CD14-positive monocyte (primary cell): ENCODE measurements at regions not wholly inside any gene's neighbourhood (a gene's known extent, or its start where the extent isn't known, plus 50 kb on each side); places are given as distances from the start of the nearest gene placed in this dataset.

ENCODE experiments used
- DNase-seq, 3 donors: peaks; one replicate each; pipeline ENCODE4 v3.0.0-alpha.2; 2011 to 2022
- H2AFZ ChIP-seq: 2 replicates; pipeline ENCODE4 v1.6.0; 2012; ENCODE audit warnings: mild to moderate bottlenecking, low read depth, low read length, inconsistent platforms; ENCODE audit not compliant: insufficient read depth, poor library complexity, severe bottlenecking
- H3K27ac ChIP-seq, 2 donors: 1 replicate in 1 of 2; 2 replicates in 1 of 2; pipeline ENCODE4 v1.5.1; 2012 to 2013; ENCODE audit warnings: low read length in 2 of 2, control low read depth in 1 of 2, inconsistent platforms in 1 of 2, low read depth in 1 of 2, mild to moderate bottlenecking in 1 of 2
- H3K27me3 ChIP-seq, 2 donors: one replicate each; pipeline versions ENCODE4 v1.6.0 to v1.6.1; 2011 to 2013; ENCODE audit warnings: low read length in 2 of 2; ENCODE audit not compliant: control insufficient read depth in 2 of 2, insufficient read depth in 2 of 2
- H3K36me3 ChIP-seq, 2 donors: replicated peaks in 1 of 2; 1 replicate in 1 of 2; 2 replicates in 1 of 2; pipeline versions ENCODE4 v1.5.1 to v1.6.1; 2012 to 2013; ENCODE audit warnings: low read length in 2 of 2, control low read depth in 1 of 2, inconsistent platforms in 1 of 2, mild to moderate bottlenecking in 1 of 2; ENCODE audit not compliant: insufficient read depth in 2 of 2, control insufficient read depth in 1 of 2
- H3K4me1 ChIP-seq, 2 donors: 1 replicate in 1 of 2; 2 replicates in 1 of 2; pipeline versions ENCODE4 v1.5.1 to v1.6.1; 2012 to 2013; ENCODE audit warnings: low read length in 2 of 2, control low read depth in 1 of 2, inconsistent platforms in 1 of 2, mild to moderate bottlenecking in 1 of 2, moderate library complexity in 1 of 2; ENCODE audit not compliant: insufficient read depth in 2 of 2, control insufficient read depth in 1 of 2
- H3K4me2 ChIP-seq: replicated peaks from 2 replicates; pipeline ENCODE3; 2012; ENCODE audit warnings: low read length, moderate library complexity, mild to moderate bottlenecking; ENCODE audit not compliant: poor library complexity, severe bottlenecking; ENCODE audit errors: extremely low read depth
- H3K4me3 ChIP-seq, 3 experiments: fragments of 200-600 bp in 1 of 3; sonication (generic) in 1 of 3; replicated peaks in 1 of 3; 1 replicate in 2 of 3; 2 replicates in 1 of 3; pipeline ENCODE4 v1.5.1; 2011 to 2013; ENCODE audit warnings: low read length in 3 of 3, mild to moderate bottlenecking in 3 of 3, control low read depth in 2 of 3, low read depth in 2 of 3, inconsistent platforms in 1 of 3, moderate library complexity in 1 of 3
- H3K79me2 ChIP-seq: 2 replicates; pipeline ENCODE4 v1.6.0; 2012; ENCODE audit warnings: mild to moderate bottlenecking, control low read depth, inconsistent platforms, low read length, moderate library complexity; ENCODE audit not compliant: insufficient read depth
- H3K9ac ChIP-seq: 2 replicates; pipeline ENCODE4 v1.6.0; 2017; ENCODE audit warnings: low read length, mild to moderate bottlenecking; ENCODE audit not compliant: insufficient read depth, poor library complexity, severe bottlenecking
- H3K9me3 ChIP-seq, 2 donors: replicated peaks in 1 of 2; 1 replicate in 1 of 2; 2 replicates in 1 of 2; pipeline versions ENCODE4 v1.5.1 to v1.6.1; 2012 to 2013; ENCODE audit warnings: low read length in 2 of 2, control low read depth in 1 of 2; ENCODE audit not compliant: control insufficient read depth in 1 of 2, insufficient read depth in 1 of 2
- H4K20me1 ChIP-seq: 2 replicates; pipeline ENCODE4 v1.6.0; 2012; ENCODE audit warnings: mild to moderate bottlenecking, low read length, control low read depth, moderate library complexity; ENCODE audit not compliant: insufficient read depth
- H3K27ac Mint-ChIP-seq, 7 donors: one replicate each; pipeline ENCODE4 v1.8.0; 2020; ENCODE audit warnings: mild to moderate bottlenecking in 7 of 7, mixed read lengths in 7 of 7, moderate library complexity in 6 of 7, inconsistent platforms in 2 of 7
- H3K27me3 Mint-ChIP-seq, 3 donors: one replicate each; pipeline ENCODE4 v1.8.0; 2021 to 2022; ENCODE audit warnings: low read depth in 3 of 3, mild to moderate bottlenecking in 3 of 3, mixed read lengths in 3 of 3, moderate library complexity in 3 of 3, inconsistent platforms in 1 of 3
- H3K36me3 Mint-ChIP-seq, 2 donors: one replicate each; pipeline ENCODE4 v1.8.0; 2020; ENCODE audit warnings: mixed read lengths in 2 of 2, inconsistent platforms in 1 of 2, mild to moderate bottlenecking in 1 of 2
- H3K4me1 Mint-ChIP-seq: one replicate; pipeline ENCODE4 v1.8.0; 2020; ENCODE audit warnings: mild to moderate bottlenecking, mixed read lengths
- H3K4me3 Mint-ChIP-seq, 2 donors: one replicate each; pipeline ENCODE4 v1.8.0; 2020; ENCODE audit warnings: mild to moderate bottlenecking in 2 of 2, mixed read lengths in 2 of 2, moderate library complexity in 1 of 2
- H3K9me3 Mint-ChIP-seq, 7 donors: one replicate each; pipeline ENCODE4 v1.8.0; 2020 to 2022; ENCODE audit warnings: mixed read lengths in 7 of 7, mild to moderate bottlenecking in 6 of 7, moderate library complexity in 6 of 7, inconsistent platforms in 2 of 7
- CTCF ChIP-seq: fragments of 200-600 bp; IDR thresholded peaks from one replicate; pipeline ENCODE4 v1.8.0; 2022; ENCODE audit warnings: antibody characterized with exemption, mild to moderate bottlenecking
- WGBS: methylation state at CpG from one replicate; pipeline ENCODE4 v1.1.5; 2013; ENCODE audit warnings: missing lambda C conversion rate; ENCODE audit not compliant: insufficient coverage; 5-methylcytosine and 5-hydroxymethylcytosine counted together
- intact Hi-C, 2 donors: fragments of 100-400 bp; cut with micrococcal nuclease; formaldehyde crosslinking; loops; one replicate each; pipeline versions ENCODE4 v1.15.0 to v1.15.1; 2023

DNA sequence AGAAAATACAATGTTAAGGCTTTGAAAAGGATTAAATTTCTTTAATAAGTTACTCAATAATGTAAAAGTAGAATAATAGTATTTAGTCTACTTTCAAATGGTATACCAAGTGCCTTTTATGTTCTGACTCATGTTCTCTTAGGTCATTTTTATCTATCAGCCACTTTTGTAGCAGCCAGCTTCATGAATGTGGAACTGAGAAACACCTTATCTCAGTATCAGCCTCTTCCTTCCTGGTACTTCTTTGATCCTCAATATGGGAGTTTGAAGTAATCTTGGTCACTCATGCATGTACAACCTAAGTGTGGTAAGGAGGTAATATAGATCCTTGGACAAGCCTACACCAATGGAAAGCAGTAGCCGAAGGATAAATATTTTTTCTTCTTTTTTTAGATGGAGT is 180.4 kb upstream of the NRXN1 start:
- WGBS = no CpG with 5 or more reads among the region's 1 CpG
- no peak for TF ChIP-seq CTCF
- Histone ChIP-seq H3K4me3 (no peak overlapping the region), H3K27me3 (no peaks in the 10 kb centered on the region), H3K4me2 (no peak overlapping the region), H4K20me1 (no peaks in the 10 kb centered on the region), H3K9ac (no peak overlapping the region), H3K4me1 (no peaks in the 10 kb centered on the region), H3K9me3 (peaks cover 0 to 4% of the 10 kb centered on the region in 2 donors), H3K27ac (no peak overlapping the region), H2AFZ (no peak overlapping the region), H3K36me3 (no peaks in the 10 kb centered on the region), H3K79me2 (no peaks in the 10 kb centered on the region)
- H3K4me1 Mint-ChIP-seq = no peaks in the 10 kb centered on the region
- H3K27me3 Mint-ChIP-seq = no peaks in the 10 kb centered on the region
- H3K4me3 Mint-ChIP-seq = no peak overlapping the region
- peaks cover 0 to 9% (median 1%) of the 10 kb centered on the region in 7 donors for H3K9me3 Mint-ChIP-seq
- DNase-seq = no peak
- no peaks in the 10 kb centered on the region for H3K36me3 Mint-ChIP-seq
- no peak overlapping the region for H3K27ac Mint-ChIP-seq
- intact Hi-C loops = no loop called here

- H3K4me2 ChIP-seq = no peak overlapping the region
- intact Hi-C loops = no loop called here
- H2AFZ ChIP-seq = no peak overlapping the region
- no CpG with 5 or more reads among the region's 1 CpG for WGBS
- peaks cover 0 to 6% of the 10 kb centered on the region in 2 donors for H3K9me3 ChIP-seq
- no peaks in the 10 kb centered on the region for H3K4me1 ChIP-seq
- Mint-ChIP-seq H3K27ac (no peak overlapping the region), H3K9me3 (peaks cover 0 to 7% (median 3%) of the 10 kb centered on the region in 7 donors), H3K36me3 (no peaks in the 10 kb centered on the region), H3K27me3 (no peaks in the 10 kb centered on the region), H3K4me1 (no peaks in the 10 kb centered on the region), H3K4me3 (no peak overlapping the region)
- no peaks in the 10 kb centered on the region for H3K79me2 ChIP-seq
- no peak overlapping the region for H3K9ac ChIP-seq
- H3K36me3 ChIP-seq = no peaks in the 10 kb centered on the region
- no peak overlapping the region for H3K27ac ChIP-seq
- no peak overlapping the region for H3K4me3 ChIP-seq
- DNase-seq = no peak
- TF ChIP-seq CTCF = no peak
- no peaks in the 10 kb centered on the region for H4K20me1 ChIP-seq
- no peaks in the 10 kb centered on the region for H3K27me3 ChIP-seq
These were observed 176.6 kb upstream of the NRXN1 start for GRCh38 chr2:51208521-51208920.
